KMS-11 (cell line): ENCODE measurements at regions not wholly inside any gene's neighbourhood (a gene's known extent, or its start where the extent isn't known, plus 50 kb on each side); places are given as distances from the start of the nearest gene placed in this dataset.
"Not testable (repeated sequence)": the region's sequence is repeated elsewhere in the genome, so short reads cannot be mapped to it uniquely, and the experiment has no call there.

ENCODE experiments used
- H2AFZ ChIP-seq: fragments of 200-600 bp; sonication (generic); 2 replicates; pipeline ENCODE4 v1.6.1; 2016; ENCODE audit warnings: antibody characterized with exemption, mixed run types, low read depth
- H3K27ac ChIP-seq: fragments of 200-600 bp; sonication (generic); 2 replicates; pipeline ENCODE4 v1.6.1; 2016; ENCODE audit warnings: mild to moderate bottlenecking, mixed run types
- H3K27me3 ChIP-seq: fragments of 200-600 bp; sonication (generic); 2 replicates; pipeline ENCODE4 v1.6.1; 2017; ENCODE audit warnings: mild to moderate bottlenecking, low read depth, mixed run types, moderate library complexity; ENCODE audit not compliant: insufficient read depth
- H3K36me3 ChIP-seq: fragments of 200-600 bp; sonication (generic); 2 replicates; pipeline ENCODE4 v1.6.1; 2017; ENCODE audit warnings: mild to moderate bottlenecking, mixed run types; ENCODE audit not compliant: insufficient read depth
- H3K4me1 ChIP-seq: fragments of 200-600 bp; sonication (generic); 2 replicates; pipeline ENCODE4 v1.6.1; 2016; ENCODE audit warnings: mild to moderate bottlenecking, low read depth, mixed run types; ENCODE audit not compliant: poor library complexity, severe bottlenecking
- H3K4me2 ChIP-seq: fragments of 200-600 bp; sonication (generic); 2 replicates; pipeline ENCODE4 v1.7.0; 2016; ENCODE audit warnings: mild to moderate bottlenecking, mixed run types
- H3K4me3 ChIP-seq: fragments of 200-600 bp; sonication (generic); IDR thresholded peaks from 2 replicates; pipeline ENCODE4 v1.6.1; 2017; ENCODE audit warnings: low read depth, low read length, mixed read lengths; ENCODE audit not compliant: insufficient read depth
- H3K79me2 ChIP-seq: fragments of 200-600 bp; sonication (generic); 2 replicates; pipeline ENCODE4 v1.6.1; 2016; ENCODE audit warnings: low read depth, mixed run types; ENCODE audit not compliant: insufficient read depth
- H3K9ac ChIP-seq: fragments of 200-600 bp; sonication (generic); 2 replicates; pipeline ENCODE4 v1.6.1; 2016; ENCODE audit warnings: mild to moderate bottlenecking, mixed run types
- H4K20me1 ChIP-seq: fragments of 200-600 bp; sonication (generic); 2 replicates; pipeline ENCODE4 v1.6.1; 2016; ENCODE audit warnings: mild to moderate bottlenecking, mixed run types; ENCODE audit not compliant: insufficient read depth
- CTCF ChIP-seq: fragments of 200-600 bp; sonication (generic); conservative IDR thresholded peaks from 2 replicates; pipeline ENCODE4 v1.6.1; 2017; ENCODE audit warnings: low read depth, mild to moderate bottlenecking, antibody characterized with exemption, low read length, moderate library complexity, mixed read lengths

GRCh38 chr13:87333599-87333998, 337.6 kb upstream of the SLITRK5 start:
- H4K20me1 ChIP-seq, result no peaks in the 10 kb centered on the region
- no peaks in the 10 kb centered on the region for H3K79me2 ChIP-seq
- TF ChIP-seq CTCF, result no peak
- no peaks in the 10 kb centered on the region for H3K27me3 ChIP-seq
- no peak overlapping the region for H3K4me3 ChIP-seq
- H3K27ac ChIP-seq, result no peak overlapping the region
- H2AFZ ChIP-seq, result no peak overlapping the region
- H3K4me2 ChIP-seq, result no peak overlapping the region
- H3K36me3 ChIP-seq, result no peaks in the 10 kb centered on the region
- H3K9ac ChIP-seq, result no peak overlapping the region
- no peaks in the 10 kb centered on the region for H3K4me1 ChIP-seq

GRCh38 chr13:87334176-87334575, 337.0 kb upstream of the SLITRK5 start:
- Histone ChIP-seq H3K27me3 (no peaks in the 10 kb centered on the region), H3K4me3 (no peak overlapping the region), H3K79me2 (no peaks in the 10 kb centered on the region), H3K4me2 (no peak overlapping the region), H3K36me3 (no peaks in the 10 kb centered on the region), H2AFZ (no peak overlapping the region), H3K9ac (no peak overlapping the region), H3K4me1 (no peaks in the 10 kb centered on the region), H3K27ac (no peak overlapping the region), H4K20me1 (no peaks in the 10 kb centered on the region)
- TF ChIP-seq CTCF, result no peak

- not testable (repeated sequence) for H3K4me3 ChIP-seq, H4K20me1 ChIP-seq, H3K4me2 ChIP-seq, H2AFZ ChIP-seq, H3K27ac ChIP-seq, H3K4me1 ChIP-seq, H3K36me3 ChIP-seq, H3K9ac ChIP-seq, H3K79me2 ChIP-seq, H3K27me3 ChIP-seq
Measured at GRCh38 chr13:87336346-87336889, 334.8 kb upstream of the SLITRK5 start.

- Histone ChIP-seq H3K79me2 (no peaks in the 10 kb centered on the region), H4K20me1 (no peaks in the 10 kb centered on the region), H3K4me3 (no peak overlapping the region), H3K27me3 (no peaks in the 10 kb centered on the region), H3K9ac (no peak overlapping the region), H3K36me3 (no peaks in the 10 kb centered on the region), H3K27ac (no peak overlapping the region), H3K4me2 (no peak overlapping the region), H2AFZ (no peak overlapping the region), H3K4me1 (no peaks in the 10 kb centered on the region)
- TF ChIP-seq CTCF, result no peak
Measured at GRCh38 chr13:87344176-87344575, 327.0 kb upstream of the SLITRK5 start.

GRCh38 chr13:87355451-87355850, 315.7 kb upstream of the SLITRK5 start:
- Histone ChIP-seq H3K4me2 (no peak overlapping the region), H3K4me3 (no peak overlapping the region), H3K27ac (no peak overlapping the region; the same call in 1 of the 2 replicates), H3K36me3 (no peaks in the 10 kb centered on the region), H3K27me3 (no peaks in the 10 kb centered on the region), H4K20me1 (no peaks in the 10 kb centered on the region), H3K4me1 (peaks cover 21% of the 10 kb centered on the region), H3K9ac (no peak overlapping the region), H3K79me2 (no peaks in the 10 kb centered on the region), H2AFZ (no peak overlapping the region)
- TF ChIP-seq CTCF, result no peak
